Epithelial cell of prostate (primary cell): ENCODE measurements at regions not wholly inside any gene's neighbourhood (a gene's known extent, or its start where the extent isn't known, plus 50 kb on each side); places are given as distances from the start of the nearest gene placed in this dataset.
"Not testable (repeated sequence)": the region's sequence is repeated elsewhere in the genome, so short reads cannot be mapped to it uniquely, and the experiment has no call there.

Experiments used
- DNase-seq: peaks from one replicate; pipeline ENCODE4 v3.0.0-alpha.2; 2011; ENCODE audit warnings: low read depth, low spot score
- H3K27ac ChIP-seq: fragments of 450-650 bp; 2 replicates; pipeline ENCODE4 v1.5.1; 2017; ENCODE audit warnings: mild to moderate bottlenecking

- no peak for DNase-seq
- no peak overlapping the region for H3K27ac ChIP-seq
Measured at GRCh38 chr1:78240191-78240590, 194.4 kb downstream of the GIPC2 start.

GRCh38 chr1:78240755-78241154 is 195.0 kb downstream of the GIPC2 start:
- no peak for DNase-seq

GRCh38 chr1:78247079-78247478 is 201.3 kb downstream of the GIPC2 start:
- no peak for DNase-seq
- no peak overlapping the region for H3K27ac ChIP-seq

More at GRCh38 chr1:78240755-78241154, 195.0 kb downstream of the GIPC2 start:
- H3K27ac ChIP-seq, result no peak overlapping the region

DNA sequence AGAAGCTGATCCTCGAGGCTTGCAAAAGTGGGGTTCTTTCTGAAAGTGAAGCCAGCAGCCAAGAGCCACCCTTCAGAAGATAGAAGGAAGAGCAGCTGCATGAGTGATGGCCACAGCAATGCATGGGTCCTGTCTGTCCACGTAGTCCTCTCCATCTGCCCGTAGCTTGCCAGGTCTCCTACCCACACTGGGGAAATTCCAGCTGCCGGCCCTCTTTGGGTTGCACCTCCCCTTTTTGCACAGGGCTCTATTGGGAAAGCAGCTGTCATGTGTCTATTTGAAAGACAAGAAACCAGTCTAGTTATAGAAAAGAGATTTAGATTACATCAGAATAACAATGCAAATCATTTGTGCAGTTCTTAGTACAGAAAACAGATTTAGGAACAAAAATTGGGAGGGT is 204.4 kb downstream of the GIPC2 start:
- H3K27ac ChIP-seq, result no peak overlapping the region
- DNase-seq, result no peak

DNA sequence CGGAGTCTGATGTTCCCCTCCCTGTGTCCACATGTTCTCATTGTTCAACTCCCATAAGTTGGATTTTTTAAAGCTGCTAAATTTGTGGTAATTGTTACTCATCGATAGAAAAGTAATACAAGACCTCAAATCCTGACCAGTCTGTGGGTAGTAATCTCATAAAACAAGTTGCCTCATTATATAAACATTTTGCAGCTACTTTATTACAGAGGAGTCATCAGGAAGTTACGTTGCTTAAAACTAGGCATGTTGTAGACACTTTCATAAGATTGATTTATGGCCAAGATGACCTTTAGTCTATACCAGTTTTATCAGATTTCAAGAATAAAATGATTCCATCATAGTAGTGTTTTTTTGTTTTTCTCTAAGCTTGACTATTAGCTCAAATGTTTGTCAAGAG is 208.8 kb downstream of the GIPC2 start:
- DNase-seq, result peak; percentile 75
- peak overlapping the region; percentile 14 for H3K27ac ChIP-seq

DNA sequence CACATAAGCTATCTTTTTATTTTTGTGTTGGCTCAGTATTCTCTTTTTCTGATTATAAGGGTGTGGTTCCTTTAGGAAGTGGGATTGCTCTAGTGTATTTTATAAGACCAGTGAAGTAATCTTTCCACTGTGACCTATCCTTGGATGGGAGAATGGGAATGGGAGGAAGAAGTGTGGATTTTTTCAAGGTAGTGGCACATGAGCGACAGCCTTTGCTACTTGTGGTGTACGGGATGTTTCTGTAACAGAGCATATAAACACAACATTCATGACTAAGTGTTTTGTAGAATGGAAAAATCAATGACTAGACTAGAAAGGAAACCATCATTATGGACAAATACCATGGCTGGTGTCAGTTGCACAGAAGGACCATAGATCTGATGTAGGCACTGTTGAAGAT is 209.6 kb downstream of the GIPC2 start:
- H3K27ac ChIP-seq, result no peak overlapping the region
- no peak for DNase-seq

DNA sequence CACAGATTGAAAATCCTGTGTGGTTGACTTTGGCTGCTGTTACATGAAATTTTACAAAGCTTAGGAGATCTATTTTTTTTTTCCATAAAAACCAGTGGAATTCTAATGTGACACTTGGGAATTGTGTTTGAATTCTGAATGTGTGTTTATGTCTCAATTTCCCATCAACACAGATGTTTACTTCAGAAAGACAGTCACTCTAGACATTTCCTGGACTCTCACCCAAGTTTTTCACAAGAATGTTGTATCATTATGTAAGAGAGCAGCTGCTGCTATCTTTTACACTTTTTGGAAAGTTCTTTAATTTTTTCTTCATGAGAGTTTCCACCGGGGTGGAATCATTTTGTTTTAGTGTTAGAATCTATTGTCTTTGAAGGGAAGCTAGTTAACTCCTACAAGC is 210.1 kb downstream of the GIPC2 start:
- DNase-seq, result no peak
- no peak overlapping the region for H3K27ac ChIP-seq

DNA sequence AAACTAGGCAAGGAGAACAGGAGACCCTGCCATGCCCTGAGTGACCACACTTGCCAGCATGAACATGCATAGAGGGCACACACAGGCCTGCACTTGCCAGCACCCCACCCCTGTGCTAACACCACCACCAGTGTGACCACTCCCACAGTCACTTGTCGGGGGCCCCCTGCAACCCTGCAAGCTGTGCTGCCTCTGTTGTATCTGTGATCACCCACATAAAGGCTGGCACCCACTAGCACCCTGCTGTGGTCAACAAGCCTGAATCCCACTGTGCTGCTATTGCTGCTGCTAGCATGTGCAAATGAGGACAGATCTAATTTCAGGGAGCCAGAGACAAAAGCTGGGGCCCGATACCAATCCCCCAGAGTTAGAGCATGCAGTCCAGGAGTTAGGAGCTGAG is 217.7 kb downstream of the GIPC2 start:
- DNase-seq, result no peak
- H3K27ac ChIP-seq, result no peak overlapping the region

DNA sequence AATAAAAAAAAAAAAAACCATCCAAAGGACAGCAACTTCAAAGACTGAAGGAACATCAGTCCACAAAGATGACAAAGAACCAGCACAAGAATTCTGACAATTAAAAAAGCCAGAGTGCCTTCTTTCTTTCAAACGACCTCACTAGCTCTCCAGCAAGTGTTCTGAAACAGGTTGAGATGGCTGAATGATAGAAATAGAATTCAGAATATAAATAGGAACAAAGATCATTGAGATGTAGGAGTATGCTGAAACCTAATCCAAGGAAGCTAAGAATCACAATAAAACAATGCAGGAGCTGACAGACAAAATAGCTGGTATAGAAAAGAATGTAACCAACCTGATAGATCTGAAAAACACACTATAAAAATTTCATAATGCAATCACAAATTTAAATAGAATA is 218.2 kb downstream of the GIPC2 start:
- DNase-seq, result no peak
- H3K27ac ChIP-seq, result no peak overlapping the region

DNA sequence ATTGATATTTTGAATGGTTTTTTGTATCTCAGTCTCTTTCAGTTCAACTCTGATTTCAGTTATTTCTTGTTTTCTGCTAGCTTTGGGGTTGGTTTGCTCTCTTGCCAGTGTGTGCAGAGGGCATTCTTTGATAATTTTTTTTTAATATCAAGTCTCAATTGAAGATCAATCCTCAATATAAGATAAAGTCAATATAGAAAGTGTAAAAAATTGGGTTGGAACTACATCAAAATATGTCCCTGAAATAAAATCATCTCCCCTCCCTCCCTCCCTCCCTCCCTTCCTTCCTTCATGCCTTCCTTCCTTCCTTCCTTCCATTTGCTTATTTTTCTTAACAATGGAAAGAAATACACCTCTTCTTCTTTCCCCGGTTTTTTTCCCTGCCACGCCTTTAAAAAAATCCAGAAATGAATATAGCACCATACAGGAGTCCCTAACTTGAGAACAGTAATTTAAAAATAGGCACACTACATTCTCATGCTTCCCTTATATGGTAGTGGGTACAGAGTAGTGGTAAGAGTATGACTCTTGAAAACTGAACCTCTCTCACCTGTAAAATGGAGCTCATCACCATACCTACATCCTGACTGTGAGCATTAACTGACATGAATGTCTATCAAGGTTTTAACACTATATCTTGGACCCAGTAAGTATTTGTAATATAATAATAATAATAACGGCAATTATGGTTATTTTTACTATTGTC is 221.9 kb downstream of the GIPC2 start:
- H3K27ac ChIP-seq, result no peak overlapping the region
- DNase-seq, result no peak

DNA sequence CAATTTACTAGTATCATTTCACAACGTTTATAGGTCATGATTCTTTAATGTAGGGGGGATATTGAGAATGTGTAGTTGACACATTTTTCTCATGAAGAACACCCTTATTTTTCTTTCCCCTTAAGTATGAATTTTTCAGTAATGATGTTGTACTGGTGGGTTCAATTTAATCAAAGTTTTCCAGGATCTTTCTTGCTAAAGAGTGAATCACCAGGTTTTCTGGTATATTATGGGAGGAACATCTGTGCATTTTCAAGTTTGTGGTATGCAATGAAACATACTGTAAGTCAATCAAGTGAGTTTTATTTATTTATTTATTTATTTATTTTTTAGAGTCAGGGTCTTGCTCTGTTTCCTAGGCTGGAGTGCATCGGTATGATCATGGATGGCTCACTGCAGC is 221.2 kb upstream of the PTGFR start:
- no peak overlapping the region for H3K27ac ChIP-seq
- DNase-seq, result no peak

GRCh38 chr1:78271423-78271822 is 219.4 kb upstream of the PTGFR start:
- not testable (repeated sequence) for H3K27ac ChIP-seq, DNase-seq

GRCh38 chr1:78274814-78275213 is 216.0 kb upstream of the PTGFR start:
- DNase-seq, result no peak
- H3K27ac ChIP-seq, result no peak overlapping the region

- H3K27ac ChIP-seq, result no peak overlapping the region
- DNase-seq, result no peak
Measured at GRCh38 chr1:78275456-78275855, 215.3 kb upstream of the PTGFR start.

GRCh38 chr1:78275906-78276685 is 214.7 kb upstream of the PTGFR start:
- DNase-seq, result no peak
- H3K27ac ChIP-seq, result no peak overlapping the region

GRCh38 chr1:78277253-78277652 is 213.5 kb upstream of the PTGFR start:
- DNase-seq, result no peak
- H3K27ac ChIP-seq, result no peak overlapping the region

- peak; percentile 74 for DNase-seq
- no peak overlapping the region for H3K27ac ChIP-seq
Measured at GRCh38 chr1:78279051-78279450, 211.7 kb upstream of the PTGFR start.

DNA sequence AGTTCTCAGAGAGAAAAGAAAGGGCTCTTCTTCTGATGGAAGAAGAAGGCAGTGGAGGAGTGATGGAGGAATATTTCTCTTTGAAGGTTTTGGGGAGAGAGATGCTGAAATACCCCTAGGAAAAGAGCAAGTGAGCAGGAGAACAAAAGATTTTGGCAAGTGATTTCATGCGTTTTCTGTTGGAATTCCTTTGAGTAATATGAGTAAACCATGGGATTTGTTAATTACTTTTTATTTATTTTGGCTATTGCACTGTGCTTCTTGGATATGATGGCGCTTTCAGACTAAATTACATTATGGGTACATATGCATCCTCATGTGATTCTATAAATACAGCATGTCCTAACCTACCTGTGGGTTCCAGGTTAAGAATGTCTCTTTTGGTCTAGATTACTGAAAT is 210.1 kb upstream of the PTGFR start:
- DNase-seq, result no peak
- no peak overlapping the region for H3K27ac ChIP-seq

- no peak for DNase-seq
- no peak overlapping the region for H3K27ac ChIP-seq
Measured at GRCh38 chr1:78281580-78281979, 209.2 kb upstream of the PTGFR start.

DNA sequence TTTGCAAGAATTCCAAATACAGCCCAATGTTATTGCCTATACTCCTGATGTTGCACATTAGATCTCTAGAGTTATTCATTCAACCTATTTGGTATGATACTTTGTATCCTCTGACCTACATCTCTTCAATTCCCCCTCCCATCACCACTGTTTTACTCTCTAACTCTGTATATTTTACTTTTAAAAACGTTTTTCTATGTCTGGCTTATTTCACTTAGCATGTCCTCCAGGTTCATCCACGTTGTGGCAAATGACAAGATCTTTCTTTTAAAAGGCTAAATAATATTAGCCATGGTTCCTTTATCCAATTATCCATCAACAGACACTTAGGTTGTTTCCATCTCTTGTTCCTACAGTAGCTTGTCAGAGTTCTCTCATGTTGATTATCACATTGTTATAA is 207.1 kb upstream of the PTGFR start:
- DNase-seq, result no peak
- H3K27ac ChIP-seq, result no peak overlapping the region

DNA sequence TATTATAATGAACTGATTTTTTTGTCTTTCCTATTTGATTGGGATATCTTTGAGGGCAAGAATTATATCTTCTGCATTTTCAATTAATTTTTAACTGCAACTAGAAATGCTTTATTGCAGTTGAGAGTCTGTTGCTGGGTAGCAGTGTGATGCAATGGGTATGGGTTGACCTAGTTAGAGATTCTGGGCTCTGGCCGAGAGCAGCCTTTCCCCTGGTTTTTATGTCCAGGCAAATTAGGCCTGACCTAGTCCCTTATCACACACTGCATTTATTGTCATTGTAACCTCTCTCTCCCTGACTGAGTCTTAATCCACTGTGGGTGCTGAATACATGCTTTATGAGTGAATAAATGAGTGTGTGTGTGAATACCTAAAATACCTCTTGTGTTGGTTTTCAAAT is 206.4 kb upstream of the PTGFR start:
- no peak overlapping the region for H3K27ac ChIP-seq
- no peak for DNase-seq

GRCh38 chr1:78286686-78287085 is 204.1 kb upstream of the PTGFR start:
- H3K27ac ChIP-seq, result peak overlapping the region; percentile 42
- peak; percentile 24 for DNase-seq
